Fibroblast of gingiva (primary cell): ENCODE measurements at regions not wholly inside any gene's neighbourhood (a gene's known extent, or its start where the extent isn't known, plus 50 kb on each side); places are given as distances from the start of the nearest gene placed in this dataset.
"Not testable (repeated sequence)": the region's sequence is repeated elsewhere in the genome, so short reads cannot be mapped to it uniquely, and the experiment has no call there.

ENCODE experiments used
- DNase-seq: peaks from one replicate; pipeline ENCODE4 v3.0.0-alpha.2; 2011; ENCODE audit warnings: low read depth

- DNase-seq, result no peak
These were observed 671.9 kb downstream of the RWDD3 start for GRCh38 chr1:95905818-95906395.

- not testable (repeated sequence) for DNase-seq
These were observed 677.7 kb downstream of the RWDD3 start for GRCh38 chr1:95911739-95912138.

DNA sequence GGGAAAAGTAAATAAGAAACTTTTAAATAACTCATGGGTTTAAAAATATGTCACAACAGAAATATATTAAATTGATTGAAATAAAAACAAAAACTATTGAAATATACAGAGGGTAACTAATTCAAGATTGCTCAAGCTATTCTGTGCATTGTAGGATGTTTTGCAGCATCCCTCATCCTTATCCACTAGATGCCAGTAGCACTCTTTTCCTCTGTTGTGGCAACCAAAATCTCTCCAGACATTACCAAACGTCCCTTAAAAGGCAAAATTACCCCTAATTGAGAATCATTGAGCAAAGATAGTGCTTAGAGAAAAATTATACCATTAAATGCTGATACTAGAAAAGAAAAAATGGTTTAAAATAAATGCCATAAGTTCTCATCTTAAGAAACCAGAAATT is 682.6 kb downstream of the RWDD3 start:
- DNase-seq, result peak; percentile 1

- DNase-seq, result no peak
These were observed 690.7 kb downstream of the RWDD3 start for GRCh38 chr1:95924684-95925083.

DNA sequence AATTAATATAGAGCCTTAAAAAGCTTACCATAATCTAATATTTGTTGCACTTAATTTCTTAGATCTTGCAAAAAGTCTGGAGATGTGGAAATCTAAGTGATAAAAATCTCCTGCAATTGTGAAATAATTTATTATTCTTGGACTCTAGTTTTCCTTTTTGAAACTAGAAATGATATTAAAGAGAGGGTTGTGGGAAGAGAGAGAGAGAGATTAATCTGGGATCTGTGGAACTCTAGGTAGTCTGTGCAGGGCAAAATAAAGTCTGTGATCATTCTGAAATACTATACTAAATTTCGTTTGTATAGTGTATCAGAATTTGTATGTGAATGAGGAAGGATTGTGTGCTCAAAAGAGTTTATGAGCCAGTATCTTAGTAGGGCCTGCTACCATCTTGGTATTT is 692.3 kb downstream of the RWDD3 start:
- DNase-seq, result no peak

DNA sequence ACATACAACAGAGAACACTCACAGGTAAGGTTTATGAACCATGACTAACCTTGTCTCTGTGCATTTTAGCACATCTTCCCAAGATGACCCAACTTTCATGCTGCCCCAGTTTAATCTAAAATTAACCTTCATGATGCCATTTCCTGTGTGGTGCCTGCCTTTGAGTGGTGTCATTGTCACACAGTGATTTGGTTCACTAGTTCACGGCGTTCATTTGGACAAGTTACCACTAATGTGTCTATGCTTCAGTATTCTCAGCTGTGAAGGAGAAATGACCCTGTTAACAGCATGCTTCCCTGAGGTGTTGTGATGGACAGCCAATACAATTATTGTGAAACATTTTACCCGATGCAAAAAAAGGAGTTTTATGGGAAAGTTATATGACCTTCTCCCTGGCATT is 693.1 kb downstream of the RWDD3 start:
- DNase-seq, result no peak

GRCh38 chr1:95935719-95936118 is 701.7 kb downstream of the RWDD3 start:
- no peak for DNase-seq

DNA sequence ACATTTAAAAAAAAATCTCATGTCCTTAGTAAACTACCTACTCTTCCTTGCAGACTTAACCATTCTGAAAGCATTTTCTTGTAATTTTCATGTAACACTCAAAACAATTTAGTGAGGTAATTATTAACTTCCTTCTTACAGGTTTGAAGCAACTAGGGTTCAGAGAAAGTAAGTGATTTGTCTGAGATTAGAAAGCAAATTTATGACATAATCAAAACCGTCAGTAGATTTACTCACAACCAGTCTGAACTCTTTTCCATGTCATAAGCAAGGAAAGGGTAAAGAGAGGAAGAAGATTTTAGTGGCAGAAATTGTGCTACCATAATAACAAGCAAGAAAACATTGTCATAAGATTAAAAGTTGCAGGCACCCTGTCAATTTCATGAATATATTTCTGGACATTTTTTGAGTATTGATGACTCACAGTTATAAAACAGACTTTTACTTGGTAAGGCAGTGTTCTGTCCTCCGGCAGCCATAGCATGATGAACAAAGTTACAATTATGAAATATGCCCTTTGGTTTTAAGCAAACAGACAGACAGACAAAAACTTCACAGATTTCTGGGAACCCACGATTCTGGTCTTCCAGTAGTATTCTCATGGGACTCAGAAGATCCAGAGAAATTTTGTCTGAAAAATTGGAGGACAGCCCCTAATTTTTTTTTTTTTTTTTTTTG is 707.2 kb downstream of the RWDD3 start:
- no peak for DNase-seq

DNA sequence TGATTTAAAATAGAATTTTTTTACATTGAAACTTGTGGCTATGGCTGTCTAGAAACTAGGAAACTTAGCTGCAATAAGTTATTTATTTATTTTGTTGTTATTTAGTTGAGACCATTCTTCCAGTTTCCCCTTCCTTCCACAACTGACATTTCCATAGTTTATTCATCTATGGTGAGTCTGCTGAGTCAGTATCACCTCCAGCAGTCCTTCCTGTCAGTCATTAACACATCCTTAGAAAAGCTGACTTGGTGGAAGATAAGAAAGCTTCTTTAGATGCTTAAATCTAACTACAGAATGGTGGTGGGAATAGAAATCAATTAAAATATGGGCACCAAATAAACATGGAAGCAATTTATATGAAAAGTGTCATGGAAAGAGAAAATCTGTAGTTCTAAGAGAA is 714.0 kb downstream of the RWDD3 start:
- no peak for DNase-seq

- DNase-seq, result no peak
These were observed 717.5 kb downstream of the RWDD3 start for GRCh38 chr1:95951371-95952102.

DNA sequence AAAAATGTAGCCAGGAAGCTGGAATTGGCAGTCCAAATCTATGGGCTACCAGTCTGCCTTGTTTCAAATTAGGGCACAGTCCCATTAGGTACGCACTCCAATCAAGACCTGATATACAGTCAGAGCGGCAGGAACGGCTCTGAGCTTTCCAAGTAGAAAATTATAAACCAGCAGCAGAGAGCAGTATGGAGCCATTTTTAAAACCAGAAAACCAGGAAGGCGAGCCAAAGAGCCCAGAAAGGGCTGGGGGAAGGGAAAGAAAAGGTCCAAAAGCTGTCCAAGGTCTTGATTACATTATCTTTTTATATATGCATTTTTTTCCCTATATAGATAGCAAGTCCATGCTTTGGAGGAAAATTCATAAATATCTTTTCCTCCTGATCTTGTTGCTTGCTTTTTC is 719.0 kb downstream of the RWDD3 start:
- peak; percentile 0 for DNase-seq

DNA sequence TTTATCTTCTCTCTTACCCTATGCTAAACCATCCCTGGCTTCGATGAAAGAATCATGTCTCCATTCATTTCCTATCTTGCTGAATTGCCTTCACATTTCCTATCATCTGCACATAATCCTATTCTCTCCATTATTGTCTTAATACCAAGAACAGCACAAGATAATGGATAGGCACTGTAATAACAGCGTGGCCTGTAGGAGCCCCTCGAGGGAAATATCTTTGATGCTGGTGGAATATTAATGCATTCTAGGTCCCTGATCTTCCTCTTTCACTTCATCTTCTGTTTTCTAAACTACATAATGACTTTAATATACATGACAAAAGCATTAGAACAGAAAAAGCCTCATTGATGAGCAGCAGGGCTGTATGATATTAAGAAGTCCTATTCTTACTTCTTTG is 720.6 kb downstream of the RWDD3 start:
- DNase-seq, result no peak

DNA sequence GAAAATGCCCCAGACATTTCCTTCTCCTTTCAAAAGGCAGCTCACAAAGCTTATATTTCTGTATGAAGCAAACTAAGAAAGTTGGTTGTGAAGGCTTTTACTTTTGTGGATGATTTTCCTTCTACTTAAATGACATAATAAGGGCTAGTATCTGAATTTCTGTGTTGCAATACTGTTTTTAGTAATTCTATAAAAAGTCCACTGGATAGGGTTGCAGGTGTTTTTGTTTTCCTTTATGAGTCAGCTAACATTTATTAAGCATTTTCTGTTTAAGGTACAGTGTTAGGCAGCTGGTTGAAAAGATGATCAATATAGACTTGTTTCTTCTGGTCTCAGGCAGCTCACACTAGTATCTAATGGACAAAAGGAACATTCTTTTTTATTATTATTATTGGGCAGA is 722.2 kb downstream of the RWDD3 start:
- DNase-seq, result no peak

DNA sequence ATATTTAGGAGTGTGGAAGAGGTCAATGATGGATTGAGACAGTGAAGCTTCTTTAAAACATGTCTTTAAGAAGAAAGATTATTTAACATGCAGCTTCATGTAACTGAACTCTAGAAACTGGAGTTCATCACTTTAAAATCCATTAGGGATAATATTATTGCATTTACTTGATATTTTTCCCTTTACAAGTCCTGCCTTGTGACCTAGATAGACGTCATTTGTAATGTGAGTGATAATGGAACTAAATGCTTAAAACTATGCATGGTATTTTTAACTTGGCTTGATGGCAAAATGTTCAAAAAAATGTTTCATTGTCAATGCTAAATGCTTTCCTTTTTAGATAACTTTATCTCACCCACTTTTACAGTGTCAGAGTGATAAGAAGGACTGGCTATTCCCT is 723.7 kb downstream of the RWDD3 start:
- no peak for DNase-seq

DNA sequence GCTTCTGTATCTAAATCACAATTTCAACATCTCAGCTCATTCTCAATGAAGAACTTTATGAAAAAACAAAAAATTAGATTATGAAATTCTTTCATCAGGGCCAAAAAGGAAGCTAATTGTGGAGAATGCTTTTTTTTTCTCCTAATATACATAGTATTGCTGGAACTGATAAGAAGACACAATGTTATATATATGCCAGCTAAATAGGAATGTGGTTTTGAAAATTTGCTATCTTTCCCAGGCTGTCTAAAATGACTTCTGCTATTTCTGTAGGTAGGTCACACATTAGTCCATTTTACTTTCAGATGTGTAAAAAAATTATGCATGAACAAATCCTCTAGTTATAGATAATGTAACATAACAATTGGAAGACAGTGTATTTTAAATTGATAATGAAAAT is 732.9 kb downstream of the RWDD3 start:
- no peak for DNase-seq

DNA sequence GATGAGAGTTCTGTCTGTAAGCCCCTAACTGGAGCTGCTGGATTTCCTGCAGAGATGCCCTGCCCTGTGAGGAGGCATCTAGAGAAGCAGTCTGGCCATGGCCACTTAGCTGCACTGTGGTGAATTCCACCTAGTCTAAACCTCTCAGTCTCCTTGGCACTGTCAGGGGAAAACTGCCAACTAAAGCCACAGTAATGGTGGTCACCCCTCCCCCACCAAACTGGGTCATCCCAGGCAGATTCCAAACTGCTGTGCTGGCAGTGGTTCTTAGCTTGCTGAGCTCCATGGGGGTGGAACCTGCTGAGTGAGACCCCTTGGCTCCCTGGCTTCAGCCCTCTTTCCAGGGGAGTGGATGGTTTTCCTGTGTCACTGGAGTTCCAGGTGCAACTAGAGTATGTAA is 740.6 kb downstream of the RWDD3 start:
- no peak for DNase-seq

DNA sequence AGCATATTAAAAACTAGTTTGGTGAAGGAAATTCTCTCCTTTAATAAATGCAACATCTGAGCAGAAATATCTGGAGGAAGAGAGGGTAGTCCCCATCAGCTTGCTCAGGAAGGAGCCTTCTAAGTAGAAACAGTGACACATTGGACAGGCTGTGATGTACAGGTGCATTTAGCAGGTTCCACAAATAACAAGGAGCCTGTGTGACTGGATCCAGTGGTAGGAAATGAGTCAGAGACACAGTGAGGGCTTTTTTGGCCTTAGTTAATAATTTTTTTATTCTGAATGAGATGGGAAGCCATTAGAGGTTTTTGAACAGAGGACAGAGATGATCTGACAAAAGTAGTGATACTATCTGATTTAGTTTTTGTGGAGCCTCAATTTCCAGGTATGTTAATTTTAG is 738.9 kb upstream of the PTBP2 start:
- no peak for DNase-seq

- no peak for DNase-seq
These were observed 737.8 kb upstream of the PTBP2 start for GRCh38 chr1:95983831-95984230.

GRCh38 chr1:95984798-95985374 is 736.7 kb upstream of the PTBP2 start:
- no peak for DNase-seq

GRCh38 chr1:95990033-95990432 is 731.6 kb upstream of the PTBP2 start:
- no peak for DNase-seq

GRCh38 chr1:95991787-95992520 is 729.6 kb upstream of the PTBP2 start:
- DNase-seq, result no peak

GRCh38 chr1:95994643-95995042 is 726.9 kb upstream of the PTBP2 start:
- no peak for DNase-seq

- DNase-seq, result no peak
These were observed 719.4 kb upstream of the PTBP2 start for GRCh38 chr1:96002201-96002600.
